Adrenal gland (tissue), 9 donors: ENCODE measurements at regions not wholly inside any gene's neighbourhood (a gene's known extent, or its start where the extent isn't known, plus 50 kb on each side); places are given as distances from the start of the nearest gene placed in this dataset.

Experiments used
- DNase-seq, 7 donors: peaks; one replicate each; pipeline ENCODE4 v3.0.0-alpha.2; 2019 to 2020
- H3K27ac ChIP-seq, 5 donors: fragments of 200-600 bp; sonication (generic) in 4 of 5; 1 replicate in 3 of 5; 2 replicates in 2 of 5; pipeline versions ENCODE4 v1.5.1 to v1.8.0; 2016 to 2020; ENCODE audit warnings: mild to moderate bottlenecking in 1 of 5
- H3K27me3 ChIP-seq: fragments of 200-600 bp; 2 replicates; pipeline ENCODE4 v1.8.0; 2021
- H3K36me3 ChIP-seq, 2 donors: fragments of 200-600 bp; replicated peaks in 1 of 2; 1 replicate in 1 of 2; 2 replicates in 1 of 2; pipeline versions ENCODE4 v1.5.1 to v1.8.0; 2018 to 2022
- H3K4me1 ChIP-seq, 2 donors: fragments of 200-600 bp; replicated peaks in 1 of 2; 1 replicate in 1 of 2; 2 replicates in 1 of 2; pipeline versions ENCODE4 v1.5.1 to v1.8.0; 2018 to 2021
- H3K4me3 ChIP-seq, 4 donors: fragments of 200-600 bp; sonication (generic) in 3 of 4; one replicate each; pipeline ENCODE4 v1.5.1; 2016 to 2018
- H3K9me3 ChIP-seq, 3 donors: fragments of 200-600 bp; sonication (generic) in 1 of 3; replicated peaks in 1 of 3; 1 replicate in 2 of 3; 2 replicates in 1 of 3; pipeline versions ENCODE4 v1.5.1 to v1.8.0; 2016 to 2021
- POLR2A ChIP-seq, 2 donors: fragments of 450-650 bp; IDR thresholded peaks; one replicate each; pipeline ENCODE4 v1.6.1; 2017; ENCODE audit warnings: antibody characterized with exemption in 2 of 2, mild to moderate bottlenecking in 2 of 2, moderate library complexity in 1 of 2
- WGBS, 4 donors: extraction: QIAGEN DNeasy Blood & Tissue Kit in 2 of 4; methylation state at CpG; one replicate each; pipeline versions ENCODE4 v1.1.5 to v1.1.7; 2013 to 2017; 5-methylcytosine and 5-hydroxymethylcytosine counted together
- intact Hi-C, 2 donors: fragments of 100-400 bp; cut with DNase I; formaldehyde crosslinking; loops; one replicate each; pipeline versions ENCODE4 v1.14.1 to v1.15.0; 2022 to 2023
- TF ChIP-seq, protein P1 (sequence below), 6 experiments: fragments of 450-650 bp in 4 of 6; fragments of 200-600 bp in 2 of 6; sonication (generic) in 1 of 6; IDR thresholded peaks; 1 replicate in 5 of 6; 2 replicates in 1 of 6; pipeline versions ENCODE4 v1.5.1 to v1.8.0; 2016 to 2021; ENCODE audit warnings: antibody characterized with exemption in 6 of 6, mild to moderate bottlenecking in 2 of 6, moderate library complexity in 1 of 6
- donor health status: healthy with polysubstance abuse.
- donor health status: Bipolar disorder and iron deficiency.
- donor health status: DM: yes; HTN: yes; CAD: no.
- donor health status: DM: no; HTN: no; CAD: no.
- donor health status: DM: no; HTN: no; CAD: no.

DNA sequence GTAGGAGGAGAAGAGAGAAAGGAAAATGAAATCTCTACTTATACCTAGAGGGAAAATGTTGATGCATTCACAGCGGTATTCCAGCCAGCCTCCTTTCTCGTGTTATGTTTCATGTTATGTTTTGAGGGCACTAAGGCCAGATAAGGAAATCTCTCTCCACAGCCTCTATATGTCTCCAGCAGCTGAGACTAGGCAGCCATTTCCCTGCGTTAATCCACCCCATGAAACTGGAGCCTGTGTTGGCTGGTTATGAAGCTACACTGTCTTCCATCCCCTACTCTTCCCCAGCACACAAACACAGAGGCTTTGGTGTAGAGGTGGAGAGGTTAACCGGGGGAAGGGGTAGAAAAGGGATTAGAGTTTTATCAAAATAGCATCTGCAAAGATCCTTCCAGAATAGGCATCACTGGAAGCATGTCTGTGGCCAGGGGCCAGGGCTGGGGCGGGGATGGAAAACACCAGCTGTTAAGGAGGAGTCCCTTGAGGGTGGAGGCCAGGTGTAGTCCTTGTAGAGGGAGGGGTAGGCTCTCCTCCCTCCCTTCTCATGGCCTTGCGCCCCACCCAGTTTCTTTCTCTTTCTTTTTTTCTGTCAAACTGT is 100.9 kb upstream of the TNP1 start:
- Histone ChIP-seq H3K4me1 (no peaks in the 10 kb centered on the region), H3K9me3 (no peaks in the 10 kb centered on the region), H3K27me3 (no peaks in the 10 kb centered on the region), H3K36me3 (no peaks in the 10 kb centered on the region), H3K4me3 (no peak overlapping the region), H3K27ac (no peak overlapping the region)
- 86 to 90% (median 89%) methylated on average over 6 of the region's 6 CpGs for WGBS, 4 donors
- TF ChIP-seq, protein P1, sequence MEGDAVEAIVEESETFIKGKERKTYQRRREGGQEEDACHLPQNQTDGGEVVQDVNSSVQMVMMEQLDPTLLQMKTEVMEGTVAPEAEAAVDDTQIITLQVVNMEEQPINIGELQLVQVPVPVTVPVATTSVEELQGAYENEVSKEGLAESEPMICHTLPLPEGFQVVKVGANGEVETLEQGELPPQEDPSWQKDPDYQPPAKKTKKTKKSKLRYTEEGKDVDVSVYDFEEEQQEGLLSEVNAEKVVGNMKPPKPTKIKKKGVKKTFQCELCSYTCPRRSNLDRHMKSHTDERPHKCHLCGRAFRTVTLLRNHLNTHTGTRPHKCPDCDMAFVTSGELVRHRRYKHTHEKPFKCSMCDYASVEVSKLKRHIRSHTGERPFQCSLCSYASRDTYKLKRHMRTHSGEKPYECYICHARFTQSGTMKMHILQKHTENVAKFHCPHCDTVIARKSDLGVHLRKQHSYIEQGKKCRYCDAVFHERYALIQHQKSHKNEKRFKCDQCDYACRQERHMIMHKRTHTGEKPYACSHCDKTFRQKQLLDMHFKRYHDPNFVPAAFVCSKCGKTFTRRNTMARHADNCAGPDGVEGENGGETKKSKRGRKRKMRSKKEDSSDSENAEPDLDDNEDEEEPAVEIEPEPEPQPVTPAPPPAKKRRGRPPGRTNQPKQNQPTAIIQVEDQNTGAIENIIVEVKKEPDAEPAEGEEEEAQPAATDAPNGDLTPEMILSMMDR (IDR thresholded peaks at IDR 0.05), result no peak
- TF ChIP-seq POLR2A (IDR thresholded peaks at IDR 0.05), result no peak
- no peak for DNase-seq
- intact Hi-C loops, result no loop called here

GRCh38 chr2:216959433-216959832 is 99.6 kb upstream of the TNP1 start:
- Histone ChIP-seq H3K36me3 (no peaks in the 10 kb centered on the region), H3K9me3 (no peaks in the 10 kb centered on the region), H3K4me3 (no peak overlapping the region), H3K27ac (no peak overlapping the region), H3K27me3 (no peaks in the 10 kb centered on the region), H3K4me1 (no peaks in the 10 kb centered on the region)
- TF ChIP-seq, protein P1 (IDR thresholded peaks at IDR 0.05), result no peak
- TF ChIP-seq POLR2A (IDR thresholded peaks at IDR 0.05), result no peak
- WGBS, 4 donors, result 25 to 67% (median 45%) methylated on average over 3 of the region's 3 CpGs
- intact Hi-C loops, result no loop called here
- no peak for DNase-seq

DNA sequence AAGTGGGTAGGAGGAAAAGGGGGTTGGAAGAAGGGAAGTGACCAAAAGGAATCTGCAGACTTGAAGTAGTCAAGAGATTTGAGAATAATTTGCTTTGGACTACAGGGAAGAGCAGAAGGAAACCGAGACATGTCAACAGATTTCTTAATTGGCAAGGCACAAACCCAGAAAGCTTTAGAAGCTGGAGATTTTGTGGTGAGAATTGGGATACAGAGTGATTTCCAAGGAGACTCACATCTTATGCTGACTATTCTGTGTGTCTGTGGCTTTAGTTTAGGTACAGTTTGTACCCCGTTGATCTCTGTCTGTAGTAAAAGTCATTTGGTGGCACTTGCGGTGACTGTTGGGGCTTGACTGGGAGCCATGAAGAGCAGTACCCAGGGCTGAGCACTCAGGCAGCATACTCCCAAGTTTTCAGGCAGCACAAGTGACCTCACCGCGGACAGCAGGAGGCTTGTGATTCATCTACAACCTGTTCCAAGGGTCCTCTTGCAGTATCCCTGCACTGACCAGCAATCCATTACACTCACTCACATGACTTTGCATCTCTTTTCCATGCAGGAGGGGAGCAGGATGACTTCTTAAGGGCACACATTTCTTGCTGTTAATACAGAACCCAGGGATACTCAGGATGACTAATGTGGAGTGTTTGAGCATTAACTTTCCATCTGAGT is 97.1 kb upstream of the TNP1 start:
- Histone ChIP-seq H3K27ac (no peak overlapping the region), H3K27me3 (no peaks in the 10 kb centered on the region), H3K9me3 (no peaks in the 10 kb centered on the region), H3K4me3 (no peak overlapping the region), H3K36me3 (no peaks in the 10 kb centered on the region), H3K4me1 (no peaks in the 10 kb centered on the region)
- DNase-seq, result no peak
- no peak for TF ChIP-seq POLR2A (IDR thresholded peaks at IDR 0.05)
- TF ChIP-seq, protein P1 (IDR thresholded peaks at IDR 0.05), result no peak
- 85 to 95% (median 90%) methylated on average over 4 to 5 of the region's 5 CpGs for WGBS, 4 donors
- intact Hi-C loops, result no loop called here

DNA sequence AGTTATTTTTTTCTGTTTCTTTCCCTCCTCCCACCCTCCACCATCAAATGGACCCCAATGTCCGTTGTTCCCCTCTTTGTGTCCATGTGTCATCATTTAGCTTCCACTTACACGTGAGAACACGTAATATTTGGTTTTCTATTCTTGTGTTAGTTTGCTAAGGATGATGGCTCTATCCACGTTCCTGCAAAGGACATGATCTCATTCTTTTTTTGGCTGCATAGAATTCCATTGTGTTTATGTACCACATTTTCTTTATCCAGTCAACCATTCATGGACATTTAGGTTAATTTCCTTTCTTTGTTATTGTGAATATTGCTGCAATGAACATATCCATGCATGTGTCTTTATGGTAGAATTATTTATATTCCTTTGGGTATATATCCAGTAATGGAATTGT is 91.3 kb upstream of the TNP1 start:
- DNase-seq, result no peak
- Histone ChIP-seq H3K4me3 (no peak overlapping the region), H3K4me1 (no peaks in the 10 kb centered on the region), H3K36me3 (no peaks in the 10 kb centered on the region), H3K27ac (no peak overlapping the region), H3K9me3 (no peaks in the 10 kb centered on the region), H3K27me3 (no peaks in the 10 kb centered on the region)
- intact Hi-C loops, result no loop called here
- 72 to 85% (median 79%) methylated on average over 4 of the region's 4 CpGs for whole genome bisulfite sequencing, 4 donors
- no peak for TF ChIP-seq POLR2A (IDR thresholded peaks at IDR 0.05)
- TF ChIP-seq, protein P1 (IDR thresholded peaks at IDR 0.05), result no peak
